ENCODE measurements at regions not wholly inside any gene's neighbourhood (a gene's known extent, or its start where the extent isn't known, plus 50 kb on each side); places are given as distances from the start of the nearest gene placed in this dataset.

GRCh38 chr5:38752622-38753021 is 93.2 kb upstream of the OSMR start:
- Mint-ChIP-seq H3K36me3 (ENCODE audit: unreplicated experiment) (no peaks in the 10 kb centered on the region), H3K27me3 (ENCODE audit: unreplicated experiment) (no peaks in the 10 kb centered on the region), H3K4me3 (ENCODE audit: unreplicated experiment) (no peak overlapping the region), H3K9me3 (ENCODE audit: unreplicated experiment) (peaks cover 2% of the 10 kb centered on the region), H3K27ac (ENCODE audit: unreplicated experiment) (no peak overlapping the region), H3K4me1 (ENCODE audit: low read depth, unreplicated experiment) (no peaks in the 10 kb centered on the region)
- TF ChIP-seq, protein P1, sequence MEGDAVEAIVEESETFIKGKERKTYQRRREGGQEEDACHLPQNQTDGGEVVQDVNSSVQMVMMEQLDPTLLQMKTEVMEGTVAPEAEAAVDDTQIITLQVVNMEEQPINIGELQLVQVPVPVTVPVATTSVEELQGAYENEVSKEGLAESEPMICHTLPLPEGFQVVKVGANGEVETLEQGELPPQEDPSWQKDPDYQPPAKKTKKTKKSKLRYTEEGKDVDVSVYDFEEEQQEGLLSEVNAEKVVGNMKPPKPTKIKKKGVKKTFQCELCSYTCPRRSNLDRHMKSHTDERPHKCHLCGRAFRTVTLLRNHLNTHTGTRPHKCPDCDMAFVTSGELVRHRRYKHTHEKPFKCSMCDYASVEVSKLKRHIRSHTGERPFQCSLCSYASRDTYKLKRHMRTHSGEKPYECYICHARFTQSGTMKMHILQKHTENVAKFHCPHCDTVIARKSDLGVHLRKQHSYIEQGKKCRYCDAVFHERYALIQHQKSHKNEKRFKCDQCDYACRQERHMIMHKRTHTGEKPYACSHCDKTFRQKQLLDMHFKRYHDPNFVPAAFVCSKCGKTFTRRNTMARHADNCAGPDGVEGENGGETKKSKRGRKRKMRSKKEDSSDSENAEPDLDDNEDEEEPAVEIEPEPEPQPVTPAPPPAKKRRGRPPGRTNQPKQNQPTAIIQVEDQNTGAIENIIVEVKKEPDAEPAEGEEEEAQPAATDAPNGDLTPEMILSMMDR (IDR thresholded peaks at IDR 0.05; ENCODE audit: partially characterized antibody, unreplicated experiment): no peak
- no peak for DNase-seq

- TF ChIP-seq, protein P1 (IDR thresholded peaks at IDR 0.05; ENCODE audit: partially characterized antibody, unreplicated experiment): no peak
- Mint-ChIP-seq H3K27me3 (ENCODE audit: unreplicated experiment) (no peaks in the 10 kb centered on the region), H3K27ac (ENCODE audit: unreplicated experiment) (no peak overlapping the region), H3K4me1 (ENCODE audit: low read depth, unreplicated experiment) (no peaks in the 10 kb centered on the region), H3K36me3 (ENCODE audit: unreplicated experiment) (no peaks in the 10 kb centered on the region), H3K9me3 (ENCODE audit: unreplicated experiment) (peaks cover 2% of the 10 kb centered on the region), H3K4me3 (ENCODE audit: unreplicated experiment) (no peak overlapping the region)
- DNase-seq: no peak
Observed at GRCh38 chr5:38753141-38753540, 92.7 kb upstream of the OSMR start.

DNA sequence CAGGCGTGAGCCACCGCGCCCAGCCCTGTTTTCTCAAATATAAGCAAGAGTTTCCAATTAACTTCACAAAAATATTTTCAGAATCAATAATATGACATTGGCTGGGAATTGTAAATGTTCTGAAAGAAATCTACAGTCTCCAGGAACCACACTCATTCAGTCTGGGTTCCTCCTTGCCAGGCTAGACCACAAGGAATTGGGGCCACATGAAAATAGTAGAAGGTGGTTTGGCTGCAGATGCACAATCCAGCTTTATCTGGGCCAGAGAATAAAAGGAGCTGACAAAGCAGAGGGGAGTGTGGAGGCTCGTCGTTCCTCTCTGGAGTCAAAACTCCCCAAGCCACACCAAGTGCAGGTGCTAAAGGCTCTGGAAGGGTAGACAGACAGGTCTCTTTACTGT is 92.0 kb upstream of the OSMR start:
- Mint-ChIP-seq H3K9me3 (ENCODE audit: unreplicated experiment) (peaks cover 2% of the 10 kb centered on the region), H3K27me3 (ENCODE audit: unreplicated experiment) (no peaks in the 10 kb centered on the region), H3K4me1 (ENCODE audit: low read depth, unreplicated experiment) (no peaks in the 10 kb centered on the region), H3K36me3 (ENCODE audit: unreplicated experiment) (no peaks in the 10 kb centered on the region), H3K27ac (ENCODE audit: unreplicated experiment) (no peak overlapping the region), H3K4me3 (ENCODE audit: unreplicated experiment) (no peak overlapping the region)
- TF ChIP-seq, protein P1 (IDR thresholded peaks at IDR 0.05; ENCODE audit: partially characterized antibody, unreplicated experiment): no peak
- DNase-seq: no peak

DNA sequence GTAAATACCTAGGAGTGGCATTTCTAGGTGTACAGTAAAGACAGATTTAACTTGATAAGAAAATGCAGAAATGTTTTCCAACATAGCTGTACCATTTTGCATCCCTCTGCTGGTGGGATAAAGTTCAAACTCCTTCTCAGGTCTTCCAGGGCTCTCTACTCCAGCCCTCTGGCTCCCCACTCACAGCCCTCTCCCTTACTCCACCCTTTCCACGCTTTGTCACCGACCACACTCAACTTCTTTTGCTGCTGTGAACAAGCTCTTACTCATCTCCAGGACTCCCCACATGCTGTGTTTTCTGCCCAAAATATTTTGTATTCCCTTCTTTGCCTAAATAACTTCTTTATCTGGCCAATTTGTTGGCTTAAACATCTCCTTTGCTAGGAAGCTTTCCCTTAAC is 90.6 kb upstream of the OSMR start:
- H3K36me3 Mint-ChIP-seq (ENCODE audit: unreplicated experiment): no peaks in the 10 kb centered on the region
- DNase-seq: no peak
- H3K27me3 Mint-ChIP-seq (ENCODE audit: unreplicated experiment): peaks cover under 1% of the 10 kb centered on the region
- no peak overlapping the region for H3K4me3 Mint-ChIP-seq (ENCODE audit: unreplicated experiment)
- no peak overlapping the region for H3K27ac Mint-ChIP-seq (ENCODE audit: unreplicated experiment)
- no peaks in the 10 kb centered on the region for H3K4me1 Mint-ChIP-seq (ENCODE audit: low read depth, unreplicated experiment)
- TF ChIP-seq, protein P1 (IDR thresholded peaks at IDR 0.05; ENCODE audit: partially characterized antibody, unreplicated experiment): no peak
- peaks cover 2% of the 10 kb centered on the region for H3K9me3 Mint-ChIP-seq (ENCODE audit: unreplicated experiment)

DNA sequence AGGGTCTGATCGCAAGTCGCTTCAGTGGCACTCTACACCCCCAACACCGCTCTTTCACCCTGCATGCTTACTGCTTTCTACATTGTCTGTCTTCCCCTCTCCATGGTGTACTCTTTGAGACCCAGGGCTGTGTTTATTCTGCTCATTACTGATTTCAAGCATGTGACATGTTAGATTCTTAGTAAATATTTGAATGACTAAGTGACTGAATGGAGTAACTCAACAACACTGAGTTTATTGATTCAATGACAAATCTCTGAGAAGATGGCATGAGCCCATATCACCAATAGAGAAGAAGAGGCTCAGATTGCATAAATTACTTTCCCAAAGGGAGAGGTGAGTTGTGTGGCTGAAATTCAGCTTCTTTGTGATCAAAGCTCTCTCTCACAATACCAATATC is 89.7 kb upstream of the OSMR start:
- H3K27me3 Mint-ChIP-seq (ENCODE audit: unreplicated experiment): peaks cover 2% of the 10 kb centered on the region
- H3K27ac Mint-ChIP-seq (ENCODE audit: unreplicated experiment): no peak overlapping the region
- no peaks in the 10 kb centered on the region for H3K36me3 Mint-ChIP-seq (ENCODE audit: unreplicated experiment)
- H3K4me3 Mint-ChIP-seq (ENCODE audit: unreplicated experiment): no peak overlapping the region
- no peaks in the 10 kb centered on the region for H3K4me1 Mint-ChIP-seq (ENCODE audit: low read depth, unreplicated experiment)
- DNase-seq: no peak
- TF ChIP-seq, protein P1 (IDR thresholded peaks at IDR 0.05; ENCODE audit: partially characterized antibody, unreplicated experiment): no peak
- peaks cover 2% of the 10 kb centered on the region for H3K9me3 Mint-ChIP-seq (ENCODE audit: unreplicated experiment)

Data from glutamatergic neuron (in vitro differentiated cells).